Stimulated activated CD4-positive, alpha-beta T cell treated with anti-CD3 and anti-CD28 coated beads, Interleukin-1b, Interleukin-23, amount 100 ng/mL, for 48 hours (primary cell): ENCODE measurements at regions not wholly inside any gene's neighbourhood (a gene's known extent, or its start where the extent isn't known, plus 50 kb on each side); places are given as distances from the start of the nearest gene placed in this dataset.
"Not testable (repeated sequence)": the region's sequence is repeated elsewhere in the genome, so short reads cannot be mapped to it uniquely, and the experiment has no call there.

Experiments used
- DNase-seq: peaks from one replicate; pipeline ENCODE4 v3.0.0-alpha.2; 2020

- DNase-seq: no peak
These were observed 168.7 kb downstream of the PHLDA1 start for GRCh38 chr12:75862692-75863471.

GRCh38 chr12:75859868-75860267 lies 171.7 kb downstream of the PHLDA1 start:
- DNase-seq: no peak

GRCh38 chr12:75856235-75856634 lies 175.3 kb downstream of the PHLDA1 start:
- no peak for DNase-seq

- no peak for DNase-seq
These were observed 176.2 kb downstream of the PHLDA1 start for GRCh38 chr12:75855360-75855759.

GRCh38 chr12:75854681-75855309 lies 176.8 kb downstream of the PHLDA1 start:
- no peak for DNase-seq

GRCh38 chr12:75854137-75854536 lies 177.4 kb downstream of the PHLDA1 start:
- DNase-seq: not testable (repeated sequence)

- no peak for DNase-seq
These were observed 177.9 kb downstream of the PHLDA1 start for GRCh38 chr12:75853626-75854025.

- DNase-seq: no peak
These were observed 178.6 kb downstream of the PHLDA1 start for GRCh38 chr12:75852956-75853355.

GRCh38 chr12:75852143-75852542 lies 179.4 kb downstream of the PHLDA1 start:
- no peak for DNase-seq

GRCh38 chr12:75850721-75851462 lies 180.7 kb downstream of the PHLDA1 start:
- no peak for DNase-seq

- DNase-seq: no peak
These were observed 182.6 kb downstream of the PHLDA1 start for GRCh38 chr12:75848961-75849360.

GRCh38 chr12:75848431-75848925 lies 183.1 kb downstream of the PHLDA1 start:
- no peak for DNase-seq

- DNase-seq: no peak
These were observed 185.5 kb downstream of the PHLDA1 start for GRCh38 chr12:75846102-75846501.

- no peak for DNase-seq
These were observed 186.6 kb downstream of the PHLDA1 start for GRCh38 chr12:75844985-75845384.

- no peak for DNase-seq
These were observed 187.4 kb downstream of the PHLDA1 start for GRCh38 chr12:75844049-75844770.

- no peak for DNase-seq
These were observed 189.5 kb downstream of the PHLDA1 start for GRCh38 chr12:75842090-75842489.

- DNase-seq: no peak
These were observed 190.6 kb downstream of the PHLDA1 start for GRCh38 chr12:75840994-75841355.

GRCh38 chr12:75838309-75838708 lies 193.3 kb downstream of the PHLDA1 start:
- DNase-seq: no peak

GRCh38 chr12:75837700-75838099 lies 193.9 kb downstream of the PHLDA1 start:
- DNase-seq: no peak

- DNase-seq: no peak
These were observed 195.0 kb downstream of the PHLDA1 start for GRCh38 chr12:75836533-75836932.

GRCh38 chr12:75834591-75834990 lies 197.0 kb downstream of the PHLDA1 start:
- DNase-seq: no peak

GRCh38 chr12:75833268-75833667 lies 198.3 kb downstream of the PHLDA1 start:
- DNase-seq: no peak

- DNase-seq: no peak
These were observed 200.2 kb downstream of the PHLDA1 start for GRCh38 chr12:75831402-75831801.
